ENCODE measurements at regions not wholly inside any gene's neighbourhood (a gene's known extent, or its start where the extent isn't known, plus 50 kb on each side); places are given as distances from the start of the nearest gene placed in this dataset.

- H3K9me3 ChIP-seq (ENCODE audit: low read length) = no peaks in the 10 kb centered on the region
- no peak overlapping the region for H3K4me3 Mint-ChIP-seq
- no peak overlapping the region for H3K27ac Mint-ChIP-seq
- no peak for DNase-seq
- POLR2A ChIA-PET = no interaction called here
- peaks cover 0 to 4% of the 10 kb centered on the region in 2 donors for H3K27me3 Mint-ChIP-seq
- no peak overlapping the region for H3K27ac ChIP-seq (ENCODE audit: low read depth, low read length)
- H3K36me3 Mint-ChIP-seq = no peaks in the 10 kb centered on the region
- peaks cover 0 to 1% (median 0%) of the 10 kb centered on the region in 5 donors for H3K9me3 Mint-ChIP-seq
- H3K4me3 ChIP-seq (ENCODE audit: low read length) = no peak overlapping the region
- CTCF ChIA-PET = no interaction called here
- no peaks in the 10 kb centered on the region for H3K27me3 ChIP-seq (ENCODE audit: insufficient read depth, low read length, poor library complexity, severe bottlenecking)
- H3K36me3 ChIP-seq (ENCODE audit: insufficient read depth, low read length) = no peaks in the 10 kb centered on the region
- H3K4me1 Mint-ChIP-seq = peaks cover 0 to 2% (median 0%) of the 10 kb centered on the region in 3 donors
- no peaks in the 10 kb centered on the region for H3K4me1 ChIP-seq (ENCODE audit: insufficient read depth, low read length)
Measured at GRCh38 chr4:123696687-123697086, 300.1 kb downstream of the SPRY1 start.

GRCh38 chr4:123698556-123698955 lies 302.0 kb downstream of the SPRY1 start:
- H3K4me1 Mint-ChIP-seq = peaks cover 0 to 2% (median 0%) of the 10 kb centered on the region in 3 donors
- Histone ChIP-seq H3K4me1 (ENCODE audit: insufficient read depth, low read length) (no peaks in the 10 kb centered on the region), H3K4me3 (ENCODE audit: low read length) (no peak overlapping the region), H3K27me3 (ENCODE audit: insufficient read depth, low read length, poor library complexity, severe bottlenecking) (no peaks in the 10 kb centered on the region), H3K36me3 (ENCODE audit: insufficient read depth, low read length) (no peaks in the 10 kb centered on the region), H3K27ac (ENCODE audit: low read depth, low read length) (no peak overlapping the region), H3K9me3 (ENCODE audit: low read length) (no peaks in the 10 kb centered on the region)
- no peak overlapping the region for H3K4me3 Mint-ChIP-seq
- H3K27me3 Mint-ChIP-seq = peaks cover 0 to 4% of the 10 kb centered on the region in 2 donors
- H3K36me3 Mint-ChIP-seq = no peaks in the 10 kb centered on the region
- H3K27ac Mint-ChIP-seq = no peak overlapping the region
- ChIA-PET POLR2A (no interaction called here), CTCF (no interaction called here)
- DNase-seq = no peak
- H3K9me3 Mint-ChIP-seq = peaks cover 0 to 1% (median 0%) of the 10 kb centered on the region in 5 donors

GRCh38 chr4:123699880-123700771 lies 303.5 kb downstream of the SPRY1 start:
- H3K36me3 ChIP-seq (ENCODE audit: insufficient read depth, low read length) = no peaks in the 10 kb centered on the region
- H3K27ac ChIP-seq (ENCODE audit: low read depth, low read length) = no peak overlapping the region
- Mint-ChIP-seq H3K27me3 (peaks cover 0 to 4% of the 10 kb centered on the region in 2 donors), H3K27ac (no peak overlapping the region), H3K4me3 (no peak overlapping the region), H3K36me3 (no peaks in the 10 kb centered on the region), H3K9me3 (peaks cover 0 to 1% (median 0%) of the 10 kb centered on the region in 5 donors), H3K4me1 (peaks cover 0 to 2% (median 0%) of the 10 kb centered on the region in 3 donors)
- POLR2A ChIA-PET = no interaction called here
- H3K27me3 ChIP-seq (ENCODE audit: insufficient read depth, low read length, poor library complexity, severe bottlenecking) = no peaks in the 10 kb centered on the region
- H3K4me3 ChIP-seq (ENCODE audit: low read length) = no peak overlapping the region
- no peaks in the 10 kb centered on the region for H3K4me1 ChIP-seq (ENCODE audit: insufficient read depth, low read length)
- CTCF ChIA-PET = no interaction called here
- no peak for DNase-seq
- no peaks in the 10 kb centered on the region for H3K9me3 ChIP-seq (ENCODE audit: low read length)

GRCh38 chr4:123701131-123701575 lies 304.6 kb downstream of the SPRY1 start:
- ChIA-PET POLR2A (no interaction called here), CTCF (no interaction called here)
- Mint-ChIP-seq H3K36me3 (no peaks in the 10 kb centered on the region), H3K4me1 (no peaks in the 10 kb centered on the region), H3K4me3 (no peak overlapping the region), H3K9me3 (peaks cover 0 to 1% (median 0%) of the 10 kb centered on the region in 5 donors), H3K27me3 (peaks cover 0 to 3% of the 10 kb centered on the region in 2 donors), H3K27ac (no peak overlapping the region)
- Histone ChIP-seq H3K9me3 (ENCODE audit: low read length) (no peaks in the 10 kb centered on the region), H3K4me3 (ENCODE audit: low read length) (no peak overlapping the region), H3K27ac (ENCODE audit: low read depth, low read length) (no peak overlapping the region), H3K4me1 (ENCODE audit: insufficient read depth, low read length) (no peaks in the 10 kb centered on the region), H3K36me3 (ENCODE audit: insufficient read depth, low read length) (no peaks in the 10 kb centered on the region), H3K27me3 (ENCODE audit: insufficient read depth, low read length, poor library complexity, severe bottlenecking) (no peaks in the 10 kb centered on the region)
- DNase-seq = no peak

GRCh38 chr4:123705419-123705818 lies 308.8 kb downstream of the SPRY1 start:
- H3K36me3 ChIP-seq (ENCODE audit: insufficient read depth, low read length) = no peaks in the 10 kb centered on the region
- no peak overlapping the region for H3K4me3 ChIP-seq (ENCODE audit: low read length)
- H3K4me1 ChIP-seq (ENCODE audit: insufficient read depth, low read length) = no peaks in the 10 kb centered on the region
- ChIA-PET POLR2A (no interaction called here), CTCF (no interaction called here)
- H3K27me3 ChIP-seq (ENCODE audit: insufficient read depth, low read length, poor library complexity, severe bottlenecking) = no peaks in the 10 kb centered on the region
- no peaks in the 10 kb centered on the region for H3K9me3 ChIP-seq (ENCODE audit: low read length)
- no peak for DNase-seq
- no peaks in the 10 kb centered on the region for H3K4me1 Mint-ChIP-seq
- peaks cover 6 to 11% of the 10 kb centered on the region in 2 donors for H3K27me3 Mint-ChIP-seq
- peaks cover 0 to 8% (median 0%) of the 10 kb centered on the region in 3 donors for H3K36me3 Mint-ChIP-seq
- H3K27ac ChIP-seq (ENCODE audit: low read depth, low read length) = no peak overlapping the region
- H3K27ac Mint-ChIP-seq = no peak overlapping the region
- H3K4me3 Mint-ChIP-seq = no peak overlapping the region
- H3K9me3 Mint-ChIP-seq = peaks cover 0 to 11% (median 7%) of the 10 kb centered on the region in 5 donors

GRCh38 chr4:123706973-123707372 lies 310.4 kb downstream of the SPRY1 start:
- H3K4me1 Mint-ChIP-seq = no peaks in the 10 kb centered on the region
- H3K27me3 Mint-ChIP-seq = peaks cover 6 to 12% of the 10 kb centered on the region in 2 donors
- no peaks in the 10 kb centered on the region for H3K9me3 ChIP-seq (ENCODE audit: low read length)
- H3K4me3 ChIP-seq (ENCODE audit: low read length) = no peak overlapping the region
- no peak overlapping the region for H3K27ac Mint-ChIP-seq
- POLR2A ChIA-PET = no interaction called here
- peaks cover 0 to 8% (median 0%) of the 10 kb centered on the region in 3 donors for H3K36me3 Mint-ChIP-seq
- no peaks in the 10 kb centered on the region for H3K4me1 ChIP-seq (ENCODE audit: insufficient read depth, low read length)
- H3K4me3 Mint-ChIP-seq = no peak overlapping the region
- CTCF ChIA-PET = no interaction called here
- DNase-seq = no peak
- H3K9me3 Mint-ChIP-seq = peaks cover 0 to 10% (median 7%) of the 10 kb centered on the region in 5 donors
- no peak overlapping the region for H3K27ac ChIP-seq (ENCODE audit: low read depth, low read length)
- H3K27me3 ChIP-seq (ENCODE audit: insufficient read depth, low read length, poor library complexity, severe bottlenecking) = no peaks in the 10 kb centered on the region
- H3K36me3 ChIP-seq (ENCODE audit: insufficient read depth, low read length) = no peaks in the 10 kb centered on the region

- no peak overlapping the region for H3K27ac ChIP-seq (ENCODE audit: low read depth, low read length)
- no peaks in the 10 kb centered on the region for H3K27me3 ChIP-seq (ENCODE audit: insufficient read depth, low read length, poor library complexity, severe bottlenecking)
- H3K9me3 Mint-ChIP-seq = peaks cover 0 to 10% (median 7%) of the 10 kb centered on the region in 5 donors
- H3K27ac Mint-ChIP-seq = no peak overlapping the region
- ChIA-PET CTCF (no interaction called here), POLR2A (no interaction called here)
- H3K36me3 ChIP-seq (ENCODE audit: insufficient read depth, low read length) = no peaks in the 10 kb centered on the region
- H3K4me1 ChIP-seq (ENCODE audit: insufficient read depth, low read length) = no peaks in the 10 kb centered on the region
- no peak overlapping the region for H3K4me3 Mint-ChIP-seq
- no peaks in the 10 kb centered on the region for H3K4me1 Mint-ChIP-seq
- DNase-seq = no peak
- H3K36me3 Mint-ChIP-seq = peaks cover 0 to 8% (median 0%) of the 10 kb centered on the region in 3 donors
- no peak overlapping the region for H3K4me3 ChIP-seq (ENCODE audit: low read length)
- H3K9me3 ChIP-seq (ENCODE audit: low read length) = no peaks in the 10 kb centered on the region
- H3K27me3 Mint-ChIP-seq = peaks cover 12 to 19% of the 10 kb centered on the region in 2 donors
Measured at GRCh38 chr4:123708902-123709301, 312.3 kb downstream of the SPRY1 start.

GRCh38 chr4:123709336-123709735 lies 312.7 kb downstream of the SPRY1 start:
- CTCF ChIA-PET = no interaction called here
- H3K36me3 ChIP-seq (ENCODE audit: insufficient read depth, low read length) = no peaks in the 10 kb centered on the region
- H3K4me1 ChIP-seq (ENCODE audit: insufficient read depth, low read length) = no peaks in the 10 kb centered on the region
- no peak overlapping the region for H3K27ac Mint-ChIP-seq
- H3K36me3 Mint-ChIP-seq = peaks cover 0 to 8% (median 0%) of the 10 kb centered on the region in 3 donors
- H3K27me3 Mint-ChIP-seq = peaks cover 12 to 19% of the 10 kb centered on the region in 2 donors
- no peak overlapping the region for H3K27ac ChIP-seq (ENCODE audit: low read depth, low read length)
- no peaks in the 10 kb centered on the region for H3K9me3 ChIP-seq (ENCODE audit: low read length)
- H3K27me3 ChIP-seq (ENCODE audit: insufficient read depth, low read length, poor library complexity, severe bottlenecking) = no peaks in the 10 kb centered on the region
- peaks cover 0 to 10% (median 7%) of the 10 kb centered on the region in 5 donors for H3K9me3 Mint-ChIP-seq
- H3K4me3 Mint-ChIP-seq = no peak overlapping the region
- POLR2A ChIA-PET = no interaction called here
- no peaks in the 10 kb centered on the region for H3K4me1 Mint-ChIP-seq
- DNase-seq = no peak
- no peak overlapping the region for H3K4me3 ChIP-seq (ENCODE audit: low read length)
